ENCODE measurements at regions not wholly inside any gene's neighbourhood (a gene's known extent, or its start where the extent isn't known, plus 50 kb on each side); places are given as distances from the start of the nearest gene placed in this dataset.
"Not testable (repeated sequence)": the region's sequence is repeated elsewhere in the genome, so short reads cannot be mapped to it uniquely, and the experiment has no call there.

DNA sequence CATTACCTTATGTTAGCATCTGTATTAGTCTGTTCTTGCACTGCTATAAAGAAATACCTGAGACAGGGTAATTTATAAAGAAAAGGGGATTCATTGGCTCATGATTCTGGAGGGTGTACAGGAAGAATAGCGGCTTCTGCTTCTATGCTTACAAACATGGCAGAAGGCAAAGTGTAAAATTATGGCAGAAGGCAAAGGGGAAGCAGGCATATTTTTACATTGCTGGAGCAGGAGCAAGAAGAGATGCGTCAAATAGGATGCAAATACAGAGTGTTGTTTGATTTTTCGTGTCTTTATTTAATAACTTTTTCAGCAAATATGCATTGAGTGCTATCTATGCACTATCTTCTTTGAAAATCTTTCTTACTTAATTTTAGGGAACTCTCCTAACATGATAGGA is 210.7 kb upstream of the SSTR1 start:
- no peak for TF ChIP-seq CTCF (IDR thresholded peaks at IDR 0.05)
- H3K27ac ChIP-seq, result no peak overlapping the region

DNA sequence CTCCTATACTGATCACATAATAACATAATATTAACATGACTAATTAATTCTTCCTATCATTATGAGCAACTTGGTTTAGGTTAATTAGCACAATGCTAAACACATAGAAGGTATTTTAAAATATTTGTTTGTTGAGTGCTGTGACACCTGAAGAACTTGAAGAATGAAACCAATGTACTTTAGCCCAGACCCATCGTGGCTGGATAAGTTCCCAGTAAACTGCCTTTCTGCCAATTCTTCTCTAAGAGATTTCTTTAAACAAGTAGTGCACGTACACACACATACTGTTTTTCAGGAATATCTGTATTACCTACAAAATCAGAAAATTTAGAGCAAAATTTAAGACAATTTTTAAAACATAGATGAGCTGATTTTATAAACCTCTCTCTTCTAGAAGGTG is 207.4 kb upstream of the SSTR1 start:
- TF ChIP-seq CTCF (IDR thresholded peaks at IDR 0.05), result no peak
- no peak for DNase-seq (ENCODE audit: low spot score)

More for the DNA sequence above, 210.7 kb upstream of the SSTR1 start:
- H3K4me3 ChIP-seq, result no peak overlapping the region
- no peak for DNase-seq (ENCODE audit: low spot score)

GRCh38 chr14:38001501-38001900 is 206.2 kb upstream of the SSTR1 start:
- no peak overlapping the region for H3K4me3 ChIP-seq
- DNase-seq (ENCODE audit: low spot score), result no peak
- no peak for TF ChIP-seq CTCF (IDR thresholded peaks at IDR 0.05)
- no peak overlapping the region for H3K27ac ChIP-seq

More for the DNA sequence above, 207.4 kb upstream of the SSTR1 start:
- Histone ChIP-seq H3K27ac (no peak overlapping the region), H3K4me3 (no peak overlapping the region)

DNA sequence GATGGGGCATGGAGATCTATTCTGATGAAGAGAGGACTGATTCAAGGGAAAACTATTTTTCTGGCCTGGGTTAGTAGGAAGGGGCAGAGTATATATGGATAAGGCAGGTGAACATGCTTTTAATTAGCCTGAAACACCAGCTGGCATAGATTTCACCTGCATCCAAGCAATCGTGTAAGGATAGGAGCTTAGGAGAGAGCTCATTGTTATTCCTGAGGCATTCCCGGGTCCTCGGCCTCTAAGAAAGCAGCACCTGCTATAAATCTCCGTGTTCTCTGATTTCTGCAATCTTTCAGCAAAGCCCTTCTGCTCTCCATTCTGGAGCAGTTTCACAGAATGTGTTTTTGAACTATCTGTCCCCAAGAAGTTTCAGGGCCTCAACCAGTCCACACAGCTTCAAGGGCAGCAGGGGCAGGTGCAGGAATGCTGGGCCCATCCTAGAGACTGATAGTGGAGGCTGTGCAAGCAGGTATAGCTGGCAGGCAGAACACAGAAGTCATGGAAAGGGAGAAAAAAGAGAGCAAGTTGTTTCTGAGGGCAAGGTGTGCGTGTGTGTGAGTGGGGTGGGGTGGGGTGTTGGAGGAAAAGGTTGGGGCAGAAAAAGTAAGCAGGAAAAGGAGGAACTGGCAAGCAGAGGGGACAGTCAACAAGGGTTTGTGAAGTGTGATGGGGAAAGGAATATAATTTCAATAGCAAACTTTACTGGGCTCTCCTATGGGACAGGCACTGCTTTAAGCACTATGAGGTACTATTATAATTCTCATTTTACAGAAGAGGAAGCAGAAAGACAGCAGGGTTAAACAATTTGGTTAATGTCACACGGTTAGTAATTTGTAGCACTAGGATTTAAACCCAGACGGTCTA is 203.7 kb upstream of the SSTR1 start:
- DNase-seq (ENCODE audit: low spot score), result no peak
- Histone ChIP-seq H3K27ac (no peak overlapping the region), H3K4me3 (no peak overlapping the region)
- no peak for TF ChIP-seq CTCF (IDR thresholded peaks at IDR 0.05)

GRCh38 chr14:38004610-38004879 is 203.2 kb upstream of the SSTR1 start:
- H3K27ac ChIP-seq, result no peak overlapping the region
- DNase-seq (ENCODE audit: low spot score), result no peak
- no peak for TF ChIP-seq CTCF (IDR thresholded peaks at IDR 0.05)
- no peak overlapping the region for H3K4me3 ChIP-seq

DNA sequence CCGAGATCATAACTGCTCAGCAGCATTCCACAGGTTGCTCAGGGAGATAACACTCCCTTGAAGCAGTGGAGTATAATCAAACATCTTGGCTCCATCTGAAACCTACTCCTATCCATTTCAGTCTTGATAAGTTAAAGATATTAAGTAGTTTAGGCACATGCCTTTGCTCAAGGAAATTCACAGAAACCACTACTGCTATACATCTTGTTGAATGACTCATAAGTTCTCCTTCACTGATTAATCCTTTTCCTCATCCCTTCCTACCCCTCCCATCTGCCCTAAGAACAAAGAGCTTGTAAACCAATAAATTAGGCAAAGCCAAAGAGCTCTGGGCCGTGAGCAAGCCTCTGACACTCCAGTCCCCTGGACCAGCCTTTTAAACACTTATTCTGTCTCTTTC is 196.5 kb upstream of the SSTR1 start:
- not testable (repeated sequence) for H3K27ac ChIP-seq; DNase-seq (ENCODE audit: low spot score); H3K4me3 ChIP-seq

DNA sequence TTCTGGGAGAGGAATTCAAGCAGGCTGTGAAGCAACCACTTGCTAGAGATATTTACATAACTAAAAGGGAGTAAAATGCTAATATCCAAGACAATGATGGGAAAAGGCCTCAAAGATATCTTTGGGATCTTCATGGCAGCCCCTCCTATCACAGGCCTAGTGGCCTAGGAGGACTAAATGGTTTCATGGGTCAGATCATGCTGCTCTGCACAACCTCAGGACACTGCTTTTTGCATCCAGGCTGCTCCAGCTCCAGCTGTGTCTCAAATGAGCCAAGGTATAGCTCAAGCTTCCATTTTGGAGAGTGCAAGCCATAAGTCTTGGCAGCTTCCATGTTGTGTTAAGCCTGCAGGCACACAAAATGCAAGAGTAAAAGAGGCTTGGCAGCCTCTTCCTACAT is 195.6 kb upstream of the SSTR1 start:
- H3K27ac ChIP-seq, result no peak overlapping the region
- no peak overlapping the region for H3K4me3 ChIP-seq
- no peak for DNase-seq (ENCODE audit: low spot score)
- TF ChIP-seq CTCF (IDR thresholded peaks at IDR 0.05), result no peak
